Suprapubic skin (tissue), 4 donors: ENCODE measurements at regions not wholly inside any gene's neighbourhood (a gene's known extent, or its start where the extent isn't known, plus 50 kb on each side); places are given as distances from the start of the nearest gene placed in this dataset.

Experiments
- DNase-seq, 2 donors: peaks; one replicate each; pipeline ENCODE4 v3.0.0-alpha.2; 2019; ENCODE audit warnings: low spot score in 2 of 2
- H3K27ac ChIP-seq: fragments of 200-600 bp; sonication (generic); one replicate; pipeline ENCODE4 v1.5.1; 2019
- H3K27me3 ChIP-seq: fragments of 200-600 bp; sonication (generic); one replicate; pipeline ENCODE4 v1.5.1; 2019
- H3K36me3 ChIP-seq: fragments of 200-600 bp; sonication (generic); one replicate; pipeline ENCODE4 v1.5.1; 2019
- H3K4me1 ChIP-seq: fragments of 200-600 bp; sonication (generic); one replicate; pipeline ENCODE4 v1.5.1; 2019
- H3K4me3 ChIP-seq: fragments of 200-600 bp; sonication (generic); one replicate; pipeline ENCODE4 v1.5.1; 2019; ENCODE audit warnings: mild to moderate bottlenecking
- H3K9me3 ChIP-seq: fragments of 200-600 bp; sonication (generic); one replicate; pipeline ENCODE4 v1.5.1; 2019
- EP300 ChIP-seq: sonication (generic); formaldehyde crosslinking; IDR thresholded peaks from one replicate; pipeline ENCODE4 v1.6.1; 2017; ENCODE audit warnings: antibody characterized with exemption
- POLR2A ChIP-seq, 2 donors: fragments of 450-650 bp; IDR thresholded peaks; one replicate each; pipeline ENCODE4 v1.6.1; 2017; ENCODE audit warnings: antibody characterized with exemption in 2 of 2, mild to moderate bottlenecking in 2 of 2, moderate library complexity in 2 of 2
- POLR2AphosphoS5 ChIP-seq, 3 donors: sonication (generic); formaldehyde crosslinking; IDR thresholded peaks; one replicate each; pipeline ENCODE4 v1.6.1; 2017; ENCODE audit warnings: antibody characterized with exemption in 3 of 3
- WGBS: methylation state at CpG from one replicate; pipeline ENCODE4 v1.1.5; 2018; 5-methylcytosine and 5-hydroxymethylcytosine counted together
- TF ChIP-seq, protein P1 (sequence below), 2 donors: fragments of 200-600 bp in 1 of 2; fragments of 450-650 bp in 1 of 2; sonication (generic) in 1 of 2; IDR thresholded peaks; one replicate each; pipeline ENCODE4 v1.5.1; 2016 to 2019; ENCODE audit warnings: antibody characterized with exemption in 2 of 2, mild to moderate bottlenecking in 1 of 2, moderate library complexity in 1 of 2

DNA sequence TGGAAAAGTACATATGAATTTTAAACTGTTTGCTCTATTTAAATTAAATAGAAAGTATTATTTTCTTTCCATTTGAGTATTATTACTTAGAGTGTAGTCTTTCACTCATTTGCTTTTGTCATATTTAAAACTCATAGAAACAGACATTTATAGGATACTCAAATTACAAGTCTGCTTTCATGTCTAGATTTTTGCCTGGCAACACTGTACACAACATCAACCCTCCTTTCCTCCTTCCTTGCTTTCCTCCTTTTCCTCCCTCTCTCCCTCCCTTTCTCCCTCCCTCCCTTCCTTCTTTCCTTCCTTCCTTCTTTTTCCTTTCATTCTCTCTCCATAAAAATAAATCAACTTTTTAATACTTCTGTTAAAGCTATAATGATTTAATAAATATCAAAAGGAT, 2361.2 kb downstream of the ARAP2 start:
- Histone ChIP-seq H3K9me3 (peaks cover 3% of the 10 kb centered on the region), H3K4me3 (no peak overlapping the region), H3K4me1 (no peaks in the 10 kb centered on the region), H3K27me3 (no peaks in the 10 kb centered on the region), H3K36me3 (no peaks in the 10 kb centered on the region), H3K27ac (no peak overlapping the region)
- TF ChIP-seq EP300: no peak
- TF ChIP-seq, protein P1, sequence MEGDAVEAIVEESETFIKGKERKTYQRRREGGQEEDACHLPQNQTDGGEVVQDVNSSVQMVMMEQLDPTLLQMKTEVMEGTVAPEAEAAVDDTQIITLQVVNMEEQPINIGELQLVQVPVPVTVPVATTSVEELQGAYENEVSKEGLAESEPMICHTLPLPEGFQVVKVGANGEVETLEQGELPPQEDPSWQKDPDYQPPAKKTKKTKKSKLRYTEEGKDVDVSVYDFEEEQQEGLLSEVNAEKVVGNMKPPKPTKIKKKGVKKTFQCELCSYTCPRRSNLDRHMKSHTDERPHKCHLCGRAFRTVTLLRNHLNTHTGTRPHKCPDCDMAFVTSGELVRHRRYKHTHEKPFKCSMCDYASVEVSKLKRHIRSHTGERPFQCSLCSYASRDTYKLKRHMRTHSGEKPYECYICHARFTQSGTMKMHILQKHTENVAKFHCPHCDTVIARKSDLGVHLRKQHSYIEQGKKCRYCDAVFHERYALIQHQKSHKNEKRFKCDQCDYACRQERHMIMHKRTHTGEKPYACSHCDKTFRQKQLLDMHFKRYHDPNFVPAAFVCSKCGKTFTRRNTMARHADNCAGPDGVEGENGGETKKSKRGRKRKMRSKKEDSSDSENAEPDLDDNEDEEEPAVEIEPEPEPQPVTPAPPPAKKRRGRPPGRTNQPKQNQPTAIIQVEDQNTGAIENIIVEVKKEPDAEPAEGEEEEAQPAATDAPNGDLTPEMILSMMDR (IDR thresholded peaks at IDR 0.05): no peak
- TF ChIP-seq POLR2A (IDR thresholded peaks at IDR 0.05): no peak
- DNase-seq: no peak

DNA sequence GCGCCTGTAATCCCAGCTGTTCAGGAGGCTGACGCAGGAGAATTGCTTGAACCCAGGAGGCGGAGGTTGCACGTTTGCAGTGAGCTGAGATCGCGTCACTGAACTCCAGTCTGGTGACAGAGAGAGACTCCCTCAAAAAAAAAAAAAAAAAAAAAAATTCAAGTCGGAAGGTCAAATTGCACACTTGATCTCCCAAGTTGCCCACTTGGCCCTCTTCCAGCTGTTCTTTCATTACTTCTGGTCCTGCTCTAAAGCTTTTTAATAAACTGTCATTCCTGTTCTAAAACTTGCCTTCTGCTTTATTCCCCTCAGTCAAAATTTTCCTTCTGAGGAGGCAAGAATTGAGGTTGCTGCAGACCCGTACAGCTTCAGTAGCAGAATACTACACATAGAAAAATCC, 2358.0 kb downstream of the ARAP2 start:
- DNase-seq: no peak
- H3K9me3 ChIP-seq: no peaks in the 10 kb centered on the region
- no peaks in the 10 kb centered on the region for H3K27me3 ChIP-seq
- H3K4me1 ChIP-seq: no peaks in the 10 kb centered on the region
- TF ChIP-seq EP300 (no peak), POLR2A (IDR thresholded peaks at IDR 0.05) (no peak), POLR2AphosphoS5 (IDR thresholded peaks at IDR 0.05) (no peak)
- TF ChIP-seq, protein P1 (IDR thresholded peaks at IDR 0.05): no peak
- WGBS: 85% methylated on average over 8 of the region's 8 CpGs
- no peaks in the 10 kb centered on the region for H3K36me3 ChIP-seq
- no peak overlapping the region for H3K4me3 ChIP-seq
- H3K27ac ChIP-seq: no peak overlapping the region

DNA sequence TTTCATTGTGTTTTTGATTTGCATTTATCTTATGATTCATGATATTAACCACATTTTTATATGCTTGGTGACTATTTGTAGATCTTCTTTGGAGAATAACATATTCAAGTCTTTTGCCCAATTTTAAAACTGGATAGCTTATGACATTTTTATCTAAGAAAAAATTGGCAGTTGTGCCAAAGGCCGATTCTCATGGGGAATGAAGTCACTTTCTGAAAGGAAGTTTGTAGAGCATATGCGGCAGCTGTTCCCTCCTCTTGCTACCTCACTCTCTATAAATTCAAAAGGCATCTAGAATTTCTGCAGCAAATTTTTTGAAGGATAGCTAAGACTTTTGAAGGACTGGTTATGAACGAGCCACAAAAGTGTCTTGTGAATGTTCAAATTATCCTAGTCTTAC, 2353.5 kb downstream of the ARAP2 start:
- TF ChIP-seq EP300 (no peak), POLR2AphosphoS5 (IDR thresholded peaks at IDR 0.05) (no peak), POLR2A (IDR thresholded peaks at IDR 0.05) (no peak)
- TF ChIP-seq, protein P1 (IDR thresholded peaks at IDR 0.05): no peak
- no peak for DNase-seq
- no peaks in the 10 kb centered on the region for H3K4me1 ChIP-seq
- no peak overlapping the region for H3K4me3 ChIP-seq
- H3K36me3 ChIP-seq: no peaks in the 10 kb centered on the region
- 63% methylated on average over 3 of the region's 3 CpGs for WGBS
- H3K9me3 ChIP-seq: no peaks in the 10 kb centered on the region
- no peaks in the 10 kb centered on the region for H3K27me3 ChIP-seq
- H3K27ac ChIP-seq: no peak overlapping the region

DNA sequence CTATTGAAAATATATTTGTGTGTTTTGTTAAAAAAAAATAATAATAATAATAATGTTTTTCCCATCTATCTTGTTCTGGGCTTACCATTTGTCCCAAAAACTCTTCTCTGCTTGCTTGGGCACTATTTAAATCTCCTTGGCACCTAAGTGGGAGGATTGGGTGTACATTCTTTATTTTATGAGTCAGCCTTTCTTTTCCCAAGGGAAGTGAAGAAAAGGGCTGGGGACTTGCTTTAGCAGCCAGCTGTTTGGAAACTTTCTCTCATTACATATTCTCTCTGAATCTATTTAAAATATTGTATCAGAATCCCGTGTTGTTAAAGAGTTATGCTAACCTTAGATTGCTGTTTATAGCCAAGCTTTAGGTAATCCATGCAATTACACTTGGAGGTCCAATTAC, 2332.4 kb downstream of the ARAP2 start:
- DNase-seq: no peak
- Histone ChIP-seq H3K36me3 (no peaks in the 10 kb centered on the region), H3K27me3 (no peaks in the 10 kb centered on the region), H3K9me3 (no peaks in the 10 kb centered on the region), H3K4me3 (no peak overlapping the region), H3K4me1 (no peaks in the 10 kb centered on the region), H3K27ac (no peak overlapping the region)
- TF ChIP-seq EP300 (no peak), POLR2AphosphoS5 (IDR thresholded peaks at IDR 0.05) (no peak), POLR2A (IDR thresholded peaks at IDR 0.05) (no peak)
- TF ChIP-seq, protein P1 (IDR thresholded peaks at IDR 0.05): no peak
- 52% methylated on average over 1 of the region's 1 CpG for WGBS

DNA sequence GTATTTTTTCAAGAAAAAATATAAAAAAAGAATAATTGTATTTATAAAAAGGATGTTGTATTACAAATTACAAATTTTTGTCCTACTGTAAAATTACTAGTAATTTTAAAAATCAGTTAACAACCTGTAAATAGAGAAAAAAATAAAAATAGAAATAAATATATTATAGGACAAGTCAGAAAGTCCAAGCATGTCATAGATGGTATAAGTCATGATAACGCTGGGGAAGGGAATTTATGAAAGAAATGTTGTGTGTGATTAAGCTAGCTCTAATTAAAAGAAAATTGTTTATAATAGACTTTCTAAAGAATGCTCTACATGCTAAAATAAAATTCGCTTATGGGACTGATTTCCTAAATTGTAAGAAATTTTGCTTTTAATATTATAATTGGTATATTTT, 2329.9 kb downstream of the ARAP2 start:
- H3K27ac ChIP-seq: no peak overlapping the region
- DNase-seq: no peak
- H3K4me3 ChIP-seq: no peak overlapping the region
- WGBS: 76% methylated on average over 2 of the region's 2 CpGs
- H3K9me3 ChIP-seq: no peaks in the 10 kb centered on the region
- H3K36me3 ChIP-seq: no peaks in the 10 kb centered on the region
- TF ChIP-seq POLR2A (IDR thresholded peaks at IDR 0.05) (no peak), POLR2AphosphoS5 (IDR thresholded peaks at IDR 0.05) (no peak), EP300 (no peak)
- TF ChIP-seq, protein P1 (IDR thresholded peaks at IDR 0.05): no peak
- no peaks in the 10 kb centered on the region for H3K4me1 ChIP-seq
- no peaks in the 10 kb centered on the region for H3K27me3 ChIP-seq
